Kidney (tissue), 13 donors: ENCODE measurements at regions not wholly inside any gene's neighbourhood (a gene's known extent, or its start where the extent isn't known, plus 50 kb on each side); places are given as distances from the start of the nearest gene placed in this dataset.

Experiments used
- DNase-seq, 5 donors: peaks; one replicate each; pipeline ENCODE4 v3.0.0-alpha.2; 2013 to 2020
- FAIRE-seq: peaks from 2 replicates; lab custom pipeline; 2012; peaks lifted over from hg19 to GRCh38; lab: Jason Lieb, UNC
- H3K27ac ChIP-seq, 2 donors: one replicate each; pipeline ENCODE4 v1.7.0; 2013; ENCODE audit warnings: low read depth in 2 of 2, low read length in 2 of 2, inconsistent platforms in 1 of 2
- H3K27me3 ChIP-seq: one replicate; pipeline ENCODE4 v1.7.1; 2013; ENCODE audit warnings: low read length, inconsistent platforms; ENCODE audit not compliant: control insufficient read depth, insufficient read depth
- H3K36me3 ChIP-seq, 3 donors: one replicate each; pipeline versions ENCODE4 v1.7.0 to v1.7.1; 2013; ENCODE audit warnings: low read length in 3 of 3, control low read depth in 1 of 3, inconsistent platforms in 1 of 3; ENCODE audit not compliant: insufficient read depth in 3 of 3, control insufficient read depth in 2 of 3
- H3K4me1 ChIP-seq, 3 donors: one replicate each; pipeline versions ENCODE4 v1.7.0 to v1.7.1; 2013; ENCODE audit warnings: low read length in 3 of 3, inconsistent platforms in 1 of 3, low read depth in 1 of 3; ENCODE audit not compliant: control insufficient read depth in 2 of 3, insufficient read depth in 2 of 3
- H3K4me3 ChIP-seq, 3 donors: one replicate each; pipeline versions ENCODE4 v1.7.0 to v1.8.1; 2013; ENCODE audit warnings: low read length in 3 of 3, control low read depth in 1 of 3, inconsistent platforms in 1 of 3
- H3K9ac ChIP-seq, 3 donors: one replicate each; pipeline versions ENCODE4 v1.7.0 to v1.7.1; 2013; ENCODE audit warnings: low read length in 3 of 3, control low read depth in 1 of 3, inconsistent platforms in 1 of 3
- H3K9me3 ChIP-seq, 3 donors: one replicate each; pipeline versions ENCODE4 v1.7.0 to v1.7.1; 2013; ENCODE audit warnings: low read length in 3 of 3, control low read depth in 1 of 3, inconsistent platforms in 1 of 3; ENCODE audit not compliant: control insufficient read depth in 2 of 3, insufficient read depth in 1 of 3
- intact Hi-C: fragments of 100-400 bp; cut with DNase I; formaldehyde crosslinking; loops from one replicate; pipeline ENCODE4 v1.11.1; 2022
- TF ChIP-seq, protein P1 (sequence below): IDR thresholded peaks from 3 replicates; pipeline ENCODE4 v1.5.1; 2012; ENCODE audit warnings: mild to moderate bottlenecking, moderate library complexity, borderline replicate concordance; ENCODE audit not compliant: insufficient read depth; ENCODE audit errors: extremely low read depth
- donor health status: control.
- donor health status: control.
- donor health status: control.
- donor health status: control.
- donor health status: control.
- donor health status: DM: yes; HTN: yes; CAD: no.
- donor health status: Normal renal cell carcinoma (clear cell type).

DNA sequence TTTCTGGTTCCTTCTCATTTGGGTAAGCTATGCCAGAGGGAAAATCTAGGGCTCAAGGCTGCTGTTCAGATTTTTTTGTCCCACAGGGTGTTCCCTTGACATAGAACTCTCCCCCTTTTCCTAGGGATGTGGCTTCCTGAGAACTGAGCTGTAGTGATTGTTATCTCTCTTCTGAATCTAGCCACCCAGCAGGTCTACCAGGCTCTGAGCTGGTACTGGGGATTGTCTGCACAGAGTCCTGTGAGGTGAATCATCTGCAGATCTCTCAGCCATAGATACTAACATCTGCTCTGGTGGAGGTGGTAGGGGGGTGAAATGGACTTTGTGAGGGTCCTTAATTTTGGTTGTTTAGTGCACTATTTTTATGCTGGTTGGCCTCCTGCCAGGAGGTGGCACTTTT is 167.3 kb upstream of the PGR start:
- FAIRE-seq (no peak), DNase-seq (no peak)
- Histone ChIP-seq H3K36me3 (no peaks in the 10 kb centered on the region), H3K9me3 (peaks cover 0 to 4% (median 0%) of the 10 kb centered on the region in 3 donors), H3K27me3 (no peaks in the 10 kb centered on the region), H3K4me3 (no peak overlapping the region), H3K4me1 (no peaks in the 10 kb centered on the region), H3K9ac (no peak overlapping the region), H3K27ac (no peak overlapping the region)
- TF ChIP-seq, protein P1, sequence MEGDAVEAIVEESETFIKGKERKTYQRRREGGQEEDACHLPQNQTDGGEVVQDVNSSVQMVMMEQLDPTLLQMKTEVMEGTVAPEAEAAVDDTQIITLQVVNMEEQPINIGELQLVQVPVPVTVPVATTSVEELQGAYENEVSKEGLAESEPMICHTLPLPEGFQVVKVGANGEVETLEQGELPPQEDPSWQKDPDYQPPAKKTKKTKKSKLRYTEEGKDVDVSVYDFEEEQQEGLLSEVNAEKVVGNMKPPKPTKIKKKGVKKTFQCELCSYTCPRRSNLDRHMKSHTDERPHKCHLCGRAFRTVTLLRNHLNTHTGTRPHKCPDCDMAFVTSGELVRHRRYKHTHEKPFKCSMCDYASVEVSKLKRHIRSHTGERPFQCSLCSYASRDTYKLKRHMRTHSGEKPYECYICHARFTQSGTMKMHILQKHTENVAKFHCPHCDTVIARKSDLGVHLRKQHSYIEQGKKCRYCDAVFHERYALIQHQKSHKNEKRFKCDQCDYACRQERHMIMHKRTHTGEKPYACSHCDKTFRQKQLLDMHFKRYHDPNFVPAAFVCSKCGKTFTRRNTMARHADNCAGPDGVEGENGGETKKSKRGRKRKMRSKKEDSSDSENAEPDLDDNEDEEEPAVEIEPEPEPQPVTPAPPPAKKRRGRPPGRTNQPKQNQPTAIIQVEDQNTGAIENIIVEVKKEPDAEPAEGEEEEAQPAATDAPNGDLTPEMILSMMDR, result no peak
- intact Hi-C loops, result no loop called here

DNA sequence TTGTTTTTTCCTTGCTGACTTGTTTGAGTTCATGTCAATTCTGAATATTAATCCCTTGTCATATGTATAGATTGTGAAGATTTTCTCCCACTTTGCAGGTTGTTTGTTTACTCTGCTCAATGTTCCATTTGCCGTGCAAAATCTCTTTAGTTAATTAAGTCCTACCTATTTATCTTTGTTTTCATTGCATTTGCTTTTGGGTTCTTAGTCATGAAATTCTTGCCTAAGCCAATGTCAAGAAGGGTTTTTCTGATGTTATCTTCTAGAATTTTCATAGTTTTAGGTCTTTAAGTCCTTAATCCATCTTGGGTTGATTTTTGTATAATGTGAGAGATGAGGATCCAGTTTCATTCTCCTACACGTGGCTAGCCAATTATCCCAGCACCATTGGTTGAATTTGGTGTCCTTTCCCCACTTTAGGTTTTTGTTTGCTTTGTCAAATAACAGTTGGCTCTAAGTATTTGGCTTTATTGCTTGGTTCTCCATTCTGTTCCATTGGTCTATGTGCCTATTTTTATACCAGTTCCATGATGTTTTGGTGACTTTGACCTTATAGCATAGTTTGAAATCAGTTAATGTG is 163.1 kb upstream of the PGR start:
- no peaks in the 10 kb centered on the region for H3K4me1 ChIP-seq
- FAIRE-seq (no peak), DNase-seq (no peak)
- TF ChIP-seq, protein P1, result no peak
- no peak overlapping the region for H3K4me3 ChIP-seq
- no peaks in the 10 kb centered on the region for H3K27me3 ChIP-seq
- intact Hi-C loops, result no loop called here
- H3K36me3 ChIP-seq, result no peaks in the 10 kb centered on the region
- no peak overlapping the region for H3K27ac ChIP-seq
- H3K9ac ChIP-seq, result no peak overlapping the region
- peaks cover 0 to 3% (median 3%) of the 10 kb centered on the region in 3 donors for H3K9me3 ChIP-seq

DNA sequence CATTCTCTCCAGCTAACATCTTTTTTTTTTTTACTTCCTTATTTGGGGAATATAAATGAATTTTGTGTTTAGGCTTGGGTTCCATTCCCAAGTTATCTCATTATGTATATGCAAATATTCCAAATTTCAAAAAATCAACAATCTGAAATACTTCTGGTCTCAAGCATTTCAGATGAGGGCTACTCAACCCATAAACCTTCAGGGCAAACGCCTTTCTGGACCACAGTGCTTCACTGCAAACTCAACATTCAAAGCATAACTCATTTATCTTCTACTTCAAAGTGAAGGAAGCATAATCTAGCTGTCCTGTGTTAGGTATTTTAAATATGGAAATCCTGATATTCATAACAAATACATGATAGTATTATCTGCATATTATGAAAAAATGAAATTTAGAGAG is 161.7 kb upstream of the PGR start:
- TF ChIP-seq, protein P1, result no peak
- Histone ChIP-seq H3K4me3 (no peak overlapping the region), H3K9ac (no peak overlapping the region), H3K4me1 (no peaks in the 10 kb centered on the region), H3K27ac (no peak overlapping the region), H3K36me3 (no peaks in the 10 kb centered on the region), H3K9me3 (peaks cover 0 to 3% (median 3%) of the 10 kb centered on the region in 3 donors), H3K27me3 (no peaks in the 10 kb centered on the region)
- intact Hi-C loops, result no loop called here
- DNase-seq (no peak), FAIRE-seq (no peak)

DNA sequence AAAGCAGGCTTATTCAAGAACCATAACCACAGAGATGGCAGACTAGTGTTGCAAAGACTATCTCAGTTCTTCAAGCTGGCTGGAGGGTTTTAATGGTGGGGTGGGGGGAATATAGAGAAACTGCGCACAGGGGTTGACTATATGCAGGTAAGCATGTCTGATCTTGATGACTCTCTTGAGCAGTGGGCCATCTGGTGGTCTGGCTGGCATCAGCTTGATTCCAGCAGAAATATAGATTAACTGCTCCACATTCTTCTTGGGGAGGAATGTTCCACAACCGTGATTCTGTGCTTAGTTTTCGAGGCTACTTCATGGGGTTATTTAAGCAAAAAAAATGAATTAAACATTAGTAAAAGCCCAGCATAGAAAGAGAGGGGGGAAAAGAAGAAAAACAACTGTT is 158.8 kb upstream of the PGR start:
- no peak overlapping the region for H3K9ac ChIP-seq
- peaks cover 0 to 3% (median 3%) of the 10 kb centered on the region in 3 donors for H3K9me3 ChIP-seq
- H3K4me3 ChIP-seq, result no peak overlapping the region
- no peaks in the 10 kb centered on the region for H3K36me3 ChIP-seq
- FAIRE-seq (no peak), DNase-seq (no peak)
- TF ChIP-seq, protein P1, result no peak
- no peaks in the 10 kb centered on the region for H3K4me1 ChIP-seq
- no peaks in the 10 kb centered on the region for H3K27me3 ChIP-seq
- intact Hi-C loops, result no loop called here
- H3K27ac ChIP-seq, result no peak overlapping the region
